CD4-positive, alpha-beta T cell (primary cell): ENCODE measurements at regions not wholly inside any gene's neighbourhood (a gene's known extent, or its start where the extent isn't known, plus 50 kb on each side); places are given as distances from the start of the nearest gene placed in this dataset.

Source experiments
- ATAC-seq: fragments of 200-7000 bp; cut with Tn5 transposase; one replicate; pipeline ENCODE4 v1.10.0; 2022; ENCODE audit warnings: mild to moderate bottlenecking; ENCODE audit not compliant: poor library complexity
- CTCF ChIA-PET: fragments of 350-600 bp; sonication (Branson Sonifier 250); formaldehyde crosslinking; loops from one replicate; lab custom pipeline; 2021; ENCODE audit warnings: antibody characterized with exemption, inconsistent platforms; lab: Charles Lee
- POLR2A ChIA-PET: fragments of 350-600 bp; sonication (Branson Sonifier 250); formaldehyde crosslinking; loops from one replicate; lab custom pipeline; 2021; ENCODE audit warnings: antibody characterized with exemption, inconsistent platforms; lab: Charles Lee
- DNase-seq, 14 experiments: peaks; one replicate each; pipeline ENCODE4 v3.0.0-alpha.2; 2013 to 2020; ENCODE audit warnings: mixed read lengths in 2 of 14
- H3K27ac ChIP-seq, 2 donors: one replicate each; pipeline versions ENCODE4 v1.5.1 to v1.7.0; 2013; ENCODE audit warnings: low read length in 2 of 2, low read depth in 1 of 2, mild to moderate bottlenecking in 1 of 2
- H3K27me3 ChIP-seq, 2 experiments: 1 replicate in 1 of 2; 2 replicates in 1 of 2; pipeline versions ENCODE4 v1.6.1 to v1.7.0; 2013; ENCODE audit warnings: low read length in 2 of 2, control low read depth in 1 of 2, mild to moderate bottlenecking in 1 of 2, moderate library complexity in 1 of 2; ENCODE audit not compliant: insufficient read depth in 2 of 2, control insufficient read depth in 1 of 2
- H3K36me3 ChIP-seq: one replicate; pipeline ENCODE4 v1.6.1; 2013; ENCODE audit warnings: low read length, control low read depth; ENCODE audit not compliant: insufficient read depth
- H3K4me1 ChIP-seq: one replicate; pipeline ENCODE4 v1.6.1; 2013; ENCODE audit warnings: low read length, control low read depth; ENCODE audit not compliant: insufficient read depth
- H3K4me3 ChIP-seq: one replicate; pipeline ENCODE4 v1.5.1; 2013; ENCODE audit warnings: mild to moderate bottlenecking, low read length, moderate library complexity
- H3K9me3 ChIP-seq, 2 experiments: 1 replicate in 1 of 2; 2 replicates in 1 of 2; pipeline versions ENCODE4 v1.6.1 to v1.7.0; 2013; ENCODE audit warnings: low read length in 2 of 2, mild to moderate bottlenecking in 2 of 2, control low read depth in 1 of 2, moderate library complexity in 1 of 2; ENCODE audit not compliant: control insufficient read depth in 1 of 2, insufficient read depth in 1 of 2
- H3K27ac Mint-ChIP-seq: one replicate; pipeline ENCODE4 v1.8.0; 2020; ENCODE audit warnings: mixed read lengths
- H3K27me3 Mint-ChIP-seq: one replicate; pipeline ENCODE4 v1.8.0; 2021; ENCODE audit warnings: mixed read lengths
- H3K36me3 Mint-ChIP-seq: one replicate; pipeline ENCODE4 v1.8.0; 2021; ENCODE audit warnings: low read depth, mixed read lengths
- H3K4me1 Mint-ChIP-seq: one replicate; pipeline ENCODE4 v1.8.0; 2021; ENCODE audit warnings: low read depth, mixed read lengths
- H3K4me3 Mint-ChIP-seq: one replicate; pipeline ENCODE4 v1.8.0; 2020; ENCODE audit warnings: mild to moderate bottlenecking, mixed read lengths
- H3K9me3 Mint-ChIP-seq: one replicate; pipeline ENCODE4 v1.8.0; 2020; ENCODE audit warnings: mixed read lengths
- intact Hi-C, 2 experiments: fragments of 100-400 bp; cut with DNase I in 1 of 2; cut with micrococcal nuclease in 1 of 2; formaldehyde crosslinking; loops; one replicate each; pipeline versions ENCODE4 v1.15.1 to v1.9.0; 2023 to 2025; cut with DNase I, micrococcal nuclease
- TF ChIP-seq, protein P1 (sequence below): fragments of 200-600 bp; IDR thresholded peaks from one replicate; pipeline ENCODE4 v1.8.0; 2022; ENCODE audit warnings: antibody characterized with exemption, mild to moderate bottlenecking

DNA sequence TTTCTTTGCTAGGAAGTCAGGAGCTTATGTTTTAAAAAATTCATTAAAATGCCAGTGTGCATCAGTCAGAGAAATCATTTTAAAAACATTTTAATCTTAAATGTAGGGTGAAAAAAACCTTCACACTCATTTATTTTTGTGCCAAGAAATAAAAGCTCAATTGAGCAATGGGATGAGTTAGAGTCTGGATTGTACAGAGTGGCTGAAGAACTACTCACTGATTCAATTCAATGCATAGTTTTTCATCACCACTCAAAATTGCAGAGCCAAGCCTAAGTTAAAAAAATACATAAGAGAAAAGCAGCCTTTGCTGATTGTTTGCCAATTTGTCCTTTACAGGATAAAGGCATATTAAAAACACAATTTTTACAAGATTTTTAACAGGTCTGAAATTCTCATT lies 168.2 kb upstream of the DMRTA1 start:
- ChIA-PET CTCF (no interaction called here), POLR2A (no interaction called here)
- no peaks in the 10 kb centered on the region for H3K4me1 Mint-ChIP-seq
- H3K27me3 Mint-ChIP-seq, result peaks cover 6% of the 10 kb centered on the region
- H3K36me3 Mint-ChIP-seq, result no peaks in the 10 kb centered on the region
- no peaks in the 10 kb centered on the region for H3K9me3 ChIP-seq
- no peaks in the 10 kb centered on the region for H3K4me1 ChIP-seq
- no peak overlapping the region for H3K27ac ChIP-seq
- intact Hi-C loops, result no loop called here
- H3K4me3 Mint-ChIP-seq, result no peak overlapping the region
- ATAC-seq (no peak), DNase-seq (no peak)
- no peaks in the 10 kb centered on the region for H3K27me3 ChIP-seq
- TF ChIP-seq, protein P1, sequence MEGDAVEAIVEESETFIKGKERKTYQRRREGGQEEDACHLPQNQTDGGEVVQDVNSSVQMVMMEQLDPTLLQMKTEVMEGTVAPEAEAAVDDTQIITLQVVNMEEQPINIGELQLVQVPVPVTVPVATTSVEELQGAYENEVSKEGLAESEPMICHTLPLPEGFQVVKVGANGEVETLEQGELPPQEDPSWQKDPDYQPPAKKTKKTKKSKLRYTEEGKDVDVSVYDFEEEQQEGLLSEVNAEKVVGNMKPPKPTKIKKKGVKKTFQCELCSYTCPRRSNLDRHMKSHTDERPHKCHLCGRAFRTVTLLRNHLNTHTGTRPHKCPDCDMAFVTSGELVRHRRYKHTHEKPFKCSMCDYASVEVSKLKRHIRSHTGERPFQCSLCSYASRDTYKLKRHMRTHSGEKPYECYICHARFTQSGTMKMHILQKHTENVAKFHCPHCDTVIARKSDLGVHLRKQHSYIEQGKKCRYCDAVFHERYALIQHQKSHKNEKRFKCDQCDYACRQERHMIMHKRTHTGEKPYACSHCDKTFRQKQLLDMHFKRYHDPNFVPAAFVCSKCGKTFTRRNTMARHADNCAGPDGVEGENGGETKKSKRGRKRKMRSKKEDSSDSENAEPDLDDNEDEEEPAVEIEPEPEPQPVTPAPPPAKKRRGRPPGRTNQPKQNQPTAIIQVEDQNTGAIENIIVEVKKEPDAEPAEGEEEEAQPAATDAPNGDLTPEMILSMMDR, result no peak
- H3K9me3 Mint-ChIP-seq, result no peaks in the 10 kb centered on the region
- H3K36me3 ChIP-seq, result no peaks in the 10 kb centered on the region
- H3K27ac Mint-ChIP-seq, result no peak overlapping the region
- H3K4me3 ChIP-seq, result no peak overlapping the region

DNA sequence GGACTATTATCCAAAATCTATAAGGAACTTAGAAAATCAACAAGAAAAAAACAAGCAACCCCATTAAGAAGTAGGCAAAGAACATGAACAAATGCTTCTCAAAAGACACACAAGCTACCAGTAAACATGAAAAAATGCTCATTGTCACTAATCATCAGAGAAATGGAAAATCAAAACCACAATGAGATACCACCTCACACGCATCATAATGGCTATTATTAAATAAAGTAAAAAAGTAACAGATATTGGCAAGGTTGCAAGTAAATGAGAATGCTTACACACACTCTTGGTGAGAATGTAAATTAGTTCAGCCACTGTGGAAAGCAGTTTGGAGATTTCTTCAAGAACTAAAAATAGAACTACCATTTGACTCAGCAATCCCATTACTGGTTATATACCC lies 167.0 kb upstream of the DMRTA1 start:
- H3K27me3 ChIP-seq, result no peaks in the 10 kb centered on the region
- ATAC-seq (no peak), DNase-seq (no peak)
- Mint-ChIP-seq H3K27ac (no peak overlapping the region), H3K27me3 (peaks cover 6% of the 10 kb centered on the region), H3K36me3 (no peaks in the 10 kb centered on the region), H3K4me3 (no peak overlapping the region), H3K9me3 (no peaks in the 10 kb centered on the region), H3K4me1 (no peaks in the 10 kb centered on the region)
- CTCF ChIA-PET, result no interaction called here
- no peaks in the 10 kb centered on the region for H3K9me3 ChIP-seq
- no peaks in the 10 kb centered on the region for H3K36me3 ChIP-seq
- POLR2A ChIA-PET, result no interaction called here
- H3K4me1 ChIP-seq, result no peaks in the 10 kb centered on the region
- H3K27ac ChIP-seq, result no peak overlapping the region
- no peak overlapping the region for H3K4me3 ChIP-seq
- TF ChIP-seq, protein P1, result no peak
- intact Hi-C loops, result no loop called here

DNA sequence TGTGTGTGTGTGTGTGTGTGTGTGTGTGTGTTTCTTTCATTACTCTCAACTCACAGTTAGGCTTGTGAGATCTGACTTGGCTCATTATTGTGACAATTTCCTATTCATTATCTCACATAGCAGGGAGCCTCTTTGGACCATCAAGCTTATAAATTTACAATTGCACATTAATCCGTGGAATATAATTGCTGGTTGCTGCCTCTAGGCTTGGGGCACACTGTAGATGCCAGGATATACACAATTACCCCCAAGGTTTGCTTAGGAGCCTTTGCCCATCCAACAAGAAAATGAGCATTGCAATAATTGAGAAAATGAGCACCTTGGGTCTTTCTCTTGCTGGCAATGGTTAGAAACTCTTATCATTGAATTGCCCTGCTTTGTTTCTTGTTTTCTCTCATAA lies 161.6 kb upstream of the DMRTA1 start:
- no peak overlapping the region for H3K27ac ChIP-seq
- H3K4me3 ChIP-seq, result no peak overlapping the region
- Mint-ChIP-seq H3K36me3 (no peaks in the 10 kb centered on the region), H3K27me3 (peaks cover 6% of the 10 kb centered on the region), H3K4me3 (no peak overlapping the region), H3K9me3 (no peaks in the 10 kb centered on the region), H3K4me1 (no peaks in the 10 kb centered on the region), H3K27ac (no peak overlapping the region)
- no peaks in the 10 kb centered on the region for H3K27me3 ChIP-seq
- ATAC-seq (no peak), DNase-seq (no peak)
- ChIA-PET POLR2A (no interaction called here), CTCF (no interaction called here)
- intact Hi-C loops, result no loop called here
- no peaks in the 10 kb centered on the region for H3K36me3 ChIP-seq
- TF ChIP-seq, protein P1, result no peak
- H3K4me1 ChIP-seq, result no peaks in the 10 kb centered on the region
- no peaks in the 10 kb centered on the region for H3K9me3 ChIP-seq
